A549 (cell line): ENCODE measurements at regions not wholly inside any gene's neighbourhood (a gene's known extent, or its start where the extent isn't known, plus 50 kb on each side); places are given as distances from the start of the nearest gene placed in this dataset.

Experiments
- EHMT2 ChIP-seq: fragments of 200-600 bp; sonication (generic); IDR thresholded peaks from 2 replicates; pipeline ENCODE4 v1.6.1; 2016; ENCODE audit warnings: antibody characterized with exemption, low read depth, mild to moderate bottlenecking, moderate library complexity
- HOXA7 ChIP-seq: fragments of 250-450 bp; sonication (Bioruptor Pico); IDR thresholded peaks from 2 replicates; pipeline ENCODE4 v1.5.0; 2020; ENCODE audit warnings: mild to moderate bottlenecking, moderate library complexity
- JUNB ChIP-seq: fragments of >200 bp; sonication (Bioruptor Twin); formaldehyde crosslinking; IDR thresholded peaks from 2 replicates; pipeline ENCODE4 v1.6.1; 2016
- USF2 ChIP-seq: fragments of 450-650 bp; IDR thresholded peaks from 2 replicates; pipeline ENCODE4 v1.6.1; 2014; ENCODE audit warnings: antibody characterized with exemption
- TF ChIP-seq, protein P1 (sequence below): fragments of >200 bp; sonication (Bioruptor Twin); formaldehyde crosslinking; IDR thresholded peaks from 3 replicates; pipeline ENCODE4 v1.5.1; 2016

GRCh38 chr2:47996808-47997207 lies 90.5 kb upstream of the FBXO11 start:
- TF ChIP-seq JUNB (no peak), HOXA7 (CRISPR knock-in tag) (no peak), EHMT2 (no peak), USF2 (no peak)
- TF ChIP-seq, protein P1, sequence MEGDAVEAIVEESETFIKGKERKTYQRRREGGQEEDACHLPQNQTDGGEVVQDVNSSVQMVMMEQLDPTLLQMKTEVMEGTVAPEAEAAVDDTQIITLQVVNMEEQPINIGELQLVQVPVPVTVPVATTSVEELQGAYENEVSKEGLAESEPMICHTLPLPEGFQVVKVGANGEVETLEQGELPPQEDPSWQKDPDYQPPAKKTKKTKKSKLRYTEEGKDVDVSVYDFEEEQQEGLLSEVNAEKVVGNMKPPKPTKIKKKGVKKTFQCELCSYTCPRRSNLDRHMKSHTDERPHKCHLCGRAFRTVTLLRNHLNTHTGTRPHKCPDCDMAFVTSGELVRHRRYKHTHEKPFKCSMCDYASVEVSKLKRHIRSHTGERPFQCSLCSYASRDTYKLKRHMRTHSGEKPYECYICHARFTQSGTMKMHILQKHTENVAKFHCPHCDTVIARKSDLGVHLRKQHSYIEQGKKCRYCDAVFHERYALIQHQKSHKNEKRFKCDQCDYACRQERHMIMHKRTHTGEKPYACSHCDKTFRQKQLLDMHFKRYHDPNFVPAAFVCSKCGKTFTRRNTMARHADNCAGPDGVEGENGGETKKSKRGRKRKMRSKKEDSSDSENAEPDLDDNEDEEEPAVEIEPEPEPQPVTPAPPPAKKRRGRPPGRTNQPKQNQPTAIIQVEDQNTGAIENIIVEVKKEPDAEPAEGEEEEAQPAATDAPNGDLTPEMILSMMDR: no peak
